HCT116 (cell line): ENCODE measurements at regions not wholly inside any gene's neighbourhood (a gene's known extent, or its start where the extent isn't known, plus 50 kb on each side); places are given as distances from the start of the nearest gene placed in this dataset.
"Not testable (repeated sequence)": the region's sequence is repeated elsewhere in the genome, so short reads cannot be mapped to it uniquely, and the experiment has no call there.

ENCODE experiments used
- ATAC-seq: fragments of 200-7000 bp; cut with Tn5 transposase; 2 replicates; pipeline ENCODE4 v1.9.1; 2020; ENCODE audit warnings: mild to moderate bottlenecking, moderate library complexity
- BruUV-seq: library from RNA; stranded (reverse); fragments of 400-500 nt; replicated peaks from 2 replicates; lab custom pipeline; 2021; lab: Mats Ljungman, UMichigan
- CTCF ChIA-PET: fragments of 300-600 bp; sonication (Branson Sonifier 250); formaldehyde crosslinking; loops from one replicate; lab custom pipeline; 2021; ENCODE audit warnings: antibody characterized with exemption; lab: Charles Lee
- POLR2A ChIA-PET: fragments of 300-600, 350-600 bp; sonication (Branson Sonifier 250); formaldehyde crosslinking; loops from one replicate; lab custom pipeline; 2021; ENCODE audit warnings: antibody characterized with exemption; lab: Charles Lee
- RAD21 ChIA-PET, 2 experiments: fragments of 300-600 bp; sonication (Branson Sonifier 250); formaldehyde crosslinking; loops; one replicate each; lab custom pipeline; 2023; ENCODE audit warnings: low total read pairs in 2 of 2; ENCODE audit not compliant: uncharacterized antibody in 2 of 2, unreplicated experiment in 2 of 2, low non-redundant PET in 1 of 2; lab: Charles Lee
- DNase-seq: peaks from one replicate; pipeline ENCODE4 v3.0.0-alpha.2; 2010; ENCODE audit warnings: low read depth, low spot score
- H2AFZ ChIP-seq: fragments of 200-600 bp; shearing (Covaris generic), sonication (generic); 2 replicates; pipeline ENCODE4 v1.6.1; 2017; ENCODE audit warnings: low read depth, mixed run types, mixed read lengths, antibody characterized with exemption, low read length; ENCODE audit not compliant: poor library complexity, severe bottlenecking
- H3K27ac ChIP-seq: 2 replicates; pipeline ENCODE4 v1.5.1; 2012; ENCODE audit warnings: low read depth, low read length
- H3K27me3 ChIP-seq: fragments of 200-600 bp; sonication (generic); 2 replicates; pipeline ENCODE4 v1.6.1; 2016; ENCODE audit warnings: mixed run types, low read length, mixed read lengths; ENCODE audit not compliant: insufficient read depth
- H3K36me3 ChIP-seq, 2 experiments: fragments of 200-500 bp in 1 of 2; fragments of 200-600 bp in 1 of 2; sonication (Bioruptor generic) in 1 of 2; sonication (generic) in 1 of 2; 2 replicates each; pipeline versions ENCODE4 v1.5.1 to v1.6.1; 2014 to 2016; ENCODE audit warnings: low read length in 2 of 2, inconsistent platforms in 1 of 2, mixed read lengths in 1 of 2, mixed run types in 1 of 2; ENCODE audit not compliant: insufficient read depth in 2 of 2, control insufficient read depth in 1 of 2
- H3K4me1 ChIP-seq, 2 experiments: fragments of 200-600 bp in 1 of 2; sonication (generic) in 1 of 2; 2 replicates each; pipeline versions ENCODE4 v1.5.1 to v1.6.1; 2012 to 2017; ENCODE audit warnings: low read length in 2 of 2, inconsistent platforms in 1 of 2, mild to moderate bottlenecking in 1 of 2, mixed read lengths in 1 of 2, mixed run types in 1 of 2, moderate library complexity in 1 of 2; ENCODE audit not compliant: insufficient read depth in 2 of 2, control insufficient read depth in 1 of 2
- H3K4me2 ChIP-seq: fragments of 200-600 bp; sonication (generic); 2 replicates; pipeline ENCODE4 v1.6.1; 2017; ENCODE audit warnings: mixed run types, low read length, mixed read lengths
- H3K4me3 ChIP-seq, 2 experiments: fragments of 200-600 bp in 1 of 2; sonication (generic) in 1 of 2; replicated peaks in 1 of 2; 2 replicates each; pipeline ENCODE4 v1.5.1; 2011 to 2016; ENCODE audit warnings: low read length in 2 of 2, control low read depth in 1 of 2, low read depth in 1 of 2, mild to moderate bottlenecking in 1 of 2, mixed read lengths in 1 of 2, mixed run types in 1 of 2
- H3K79me2 ChIP-seq: fragments of 200-600 bp; sonication (generic); 2 replicates; pipeline ENCODE4 v1.6.1; 2017; ENCODE audit warnings: mild to moderate bottlenecking, mixed run types, low read length, moderate library complexity, mixed read lengths; ENCODE audit not compliant: insufficient read depth
- H3K9ac ChIP-seq: fragments of 200-600 bp; sonication (generic); 2 replicates; pipeline ENCODE4 v1.6.1; 2016; ENCODE audit warnings: low read length, mixed read lengths
- H3K9me2 ChIP-seq: fragments of 200-600 bp; sonication (generic), shearing (Covaris generic); 2 replicates; pipeline ENCODE4 v1.6.1; 2017; ENCODE audit warnings: mixed run types, mild to moderate bottlenecking, moderate library complexity; ENCODE audit not compliant: insufficient read depth
- H3K9me3 ChIP-seq, 2 experiments: fragments of 200-500 bp in 1 of 2; fragments of 200-600 bp in 1 of 2; sonication (Bioruptor generic) in 1 of 2; sonication (generic) in 1 of 2; 2 replicates each; pipeline ENCODE4 v1.6.1; 2014 to 2017; ENCODE audit warnings: low read length in 2 of 2, mixed read lengths in 2 of 2, inconsistent platforms in 1 of 2, low read depth in 1 of 2, mild to moderate bottlenecking in 1 of 2, mixed run types in 1 of 2, moderate library complexity in 1 of 2; ENCODE audit not compliant: control insufficient read depth in 1 of 2, insufficient read depth in 1 of 2
- H4K20me1 ChIP-seq: fragments of 200-600 bp; sonication (generic), shearing (Covaris generic); 2 replicates; pipeline ENCODE4 v1.6.1; 2017; ENCODE audit warnings: mixed run types, mild to moderate bottlenecking, moderate library complexity; ENCODE audit not compliant: insufficient read depth
- JUND ChIP-seq: IDR thresholded peaks from 2 replicates; pipeline ENCODE4 v1.6.1; 2012
- MAX ChIP-seq: IDR thresholded peaks from 2 replicates; pipeline ENCODE4 v1.6.1; 2012
- REST ChIP-seq: IDR thresholded peaks from 2 replicates; pipeline ENCODE4 v1.6.1; 2012; ENCODE audit warnings: low read depth
- intact Hi-C: fragments of 100-400 bp; cut with micrococcal nuclease; formaldehyde crosslinking; loops from 2 replicates; pipeline ENCODE4 v1.10.0; 2022

GRCh38 chr1:213513006-213513405, 462.0 kb downstream of the RPS6KC1 start (continued):
- TF ChIP-seq REST: no peak
- no peak for TF ChIP-seq MAX
- no peak for TF ChIP-seq JUND
- TF ChIP-seq, all 23 proteins: peak for 0

GRCh38 chr1:213514408-213515179, 463.6 kb downstream of the RPS6KC1 start:
- H4K20me1 ChIP-seq, H3K36me3 ChIP-seq, H2AFZ ChIP-seq, RAD21 ChIA-PET, CTCF ChIA-PET, BruUV-seq, POLR2A ChIA-PET, H3K4me3 ChIP-seq, DNase-seq, H3K4me2 ChIP-seq, H3K9me3 ChIP-seq, ATAC-seq, H3K9ac ChIP-seq, H3K79me2 ChIP-seq, intact Hi-C loops, H3K9me2 ChIP-seq, H3K4me1 ChIP-seq, H3K27ac ChIP-seq: not testable (repeated sequence)
- H3K27me3 ChIP-seq: peaks cover 18% of the 10 kb centered on the region
